ENCODE measurements at regions not wholly inside any gene's neighbourhood (a gene's known extent, or its start where the extent isn't known, plus 50 kb on each side); places are given as distances from the start of the nearest gene placed in this dataset.
"Not testable (repeated sequence)": the region's sequence is repeated elsewhere in the genome, so short reads cannot be mapped to it uniquely, and the experiment has no call there.

- not testable (repeated sequence) for DNase-seq
Observed at GRCh38 chr6:86872810-86873209, 64.5 kb upstream of the HTR1E start.

GRCh38 chr6:86871681-86872080 lies 65.6 kb upstream of the HTR1E start:
- DNase-seq: no peak

- DNase-seq: no peak
Observed at GRCh38 chr6:86869500-86869899, 67.8 kb upstream of the HTR1E start.

- no peak for DNase-seq
Observed at GRCh38 chr6:86859513-86859912, 77.8 kb upstream of the HTR1E start.

GRCh38 chr6:86858970-86859369 lies 78.4 kb upstream of the HTR1E start:
- no peak for DNase-seq

- DNase-seq: no peak
Observed at GRCh38 chr6:86857783-86858182, 79.5 kb upstream of the HTR1E start.

GRCh38 chr6:86856937-86857563 lies 80.3 kb upstream of the HTR1E start:
- DNase-seq: no peak

- DNase-seq: no peak
Observed at GRCh38 chr6:86856379-86856778, 80.9 kb upstream of the HTR1E start.

- DNase-seq: no peak
Observed at GRCh38 chr6:86848986-86849385, 88.3 kb upstream of the HTR1E start.

GRCh38 chr6:86832686-86833085 lies 104.6 kb upstream of the HTR1E start:
- DNase-seq: no peak

GRCh38 chr6:86825436-86825835 lies 111.9 kb upstream of the HTR1E start:
- no peak for DNase-seq

GRCh38 chr6:86822747-86823146 lies 114.6 kb upstream of the HTR1E start:
- no peak for DNase-seq

- DNase-seq: no peak
Observed at GRCh38 chr6:86820750-86821149, 116.6 kb upstream of the HTR1E start.

GRCh38 chr6:86793649-86794048 lies 143.7 kb upstream of the HTR1E start:
- no peak for DNase-seq

GRCh38 chr6:86791476-86791875 lies 145.9 kb upstream of the HTR1E start:
- DNase-seq: no peak

GRCh38 chr6:86789779-86790411 lies 147.4 kb upstream of the HTR1E start:
- DNase-seq: no peak

GRCh38 chr6:86782328-86782727 lies 155.0 kb upstream of the HTR1E start:
- no peak for DNase-seq

GRCh38 chr6:86780923-86781322 lies 156.4 kb upstream of the HTR1E start:
- DNase-seq: no peak

GRCh38 chr6:86775893-86776292 lies 161.4 kb upstream of the HTR1E start:
- DNase-seq: no peak

- DNase-seq: no peak
Observed at GRCh38 chr6:86765211-86765610, 172.1 kb upstream of the HTR1E start.

GRCh38 chr6:86759953-86760352 lies 177.4 kb upstream of the HTR1E start:
- DNase-seq: not testable (repeated sequence)

- no peak for DNase-seq
Observed at GRCh38 chr6:86756640-86757229, 180.6 kb upstream of the HTR1E start.

- DNase-seq: no peak
Observed at GRCh38 chr6:86744048-86744447, 193.3 kb upstream of the HTR1E start.

GRCh38 chr6:86738078-86738477 lies 199.2 kb upstream of the HTR1E start:
- no peak for DNase-seq

GRCh38 chr6:86731631-86732030 lies 205.7 kb upstream of the HTR1E start:
- DNase-seq: not testable (repeated sequence)
